ENCODE measurements at regions not wholly inside any gene's neighbourhood (a gene's known extent, or its start where the extent isn't known, plus 50 kb on each side); places are given as distances from the start of the nearest gene placed in this dataset.

- DNase-seq, result no peak
Observed at GRCh38 chr6:129778793-129779192, 68.8 kb upstream of the ARHGAP18 start.

GRCh38 chr6:129777371-129777770 lies 67.4 kb upstream of the ARHGAP18 start:
- no peak for DNase-seq

- DNase-seq, result no peak
Observed at GRCh38 chr6:129776542-129777330, 66.8 kb upstream of the ARHGAP18 start.

GRCh38 chr6:129774697-129775447 lies 64.9 kb upstream of the ARHGAP18 start:
- peak; percentile 30 for DNase-seq

- no peak for DNase-seq
Observed at GRCh38 chr6:129773304-129773703, 63.3 kb upstream of the ARHGAP18 start.

- DNase-seq, result no peak
Observed at GRCh38 chr6:129771678-129772077, 61.7 kb upstream of the ARHGAP18 start.

GRCh38 chr6:129767776-129768485 lies 58.0 kb upstream of the ARHGAP18 start:
- no peak for DNase-seq

GRCh38 chr6:129766959-129767728 lies 57.2 kb upstream of the ARHGAP18 start:
- no peak for DNase-seq

- no peak for DNase-seq
Observed at GRCh38 chr6:129764761-129765407, 54.9 kb upstream of the ARHGAP18 start.

GRCh38 chr6:129759796-129760605 lies 50.0 kb upstream of the ARHGAP18 start:
- no peak for DNase-seq

Data from NCI-H2171 treated with DMSO at 0.1 percent for 48 hours (cell line).